PC-3 (cell line): ENCODE measurements at regions not wholly inside any gene's neighbourhood (a gene's known extent, or its start where the extent isn't known, plus 50 kb on each side); places are given as distances from the start of the nearest gene placed in this dataset.

Experiments
- EZH2 ChIP-seq: fragments of 300-600 bp; sonication (generic); IDR thresholded peaks from one replicate; pipeline ENCODE4 v1.6.1; 2017; ENCODE audit warnings: antibody characterized with exemption, mild to moderate bottlenecking, low read length; ENCODE audit not compliant: unreplicated experiment
- TF ChIP-seq, protein P1 (sequence below): fragments of 300-600 bp; sonication (generic); conservative IDR thresholded peaks from 2 replicates; pipeline ENCODE4 v1.5.1; 2017; ENCODE audit warnings: antibody characterized with exemption, low read depth, mild to moderate bottlenecking, low read length

DNA sequence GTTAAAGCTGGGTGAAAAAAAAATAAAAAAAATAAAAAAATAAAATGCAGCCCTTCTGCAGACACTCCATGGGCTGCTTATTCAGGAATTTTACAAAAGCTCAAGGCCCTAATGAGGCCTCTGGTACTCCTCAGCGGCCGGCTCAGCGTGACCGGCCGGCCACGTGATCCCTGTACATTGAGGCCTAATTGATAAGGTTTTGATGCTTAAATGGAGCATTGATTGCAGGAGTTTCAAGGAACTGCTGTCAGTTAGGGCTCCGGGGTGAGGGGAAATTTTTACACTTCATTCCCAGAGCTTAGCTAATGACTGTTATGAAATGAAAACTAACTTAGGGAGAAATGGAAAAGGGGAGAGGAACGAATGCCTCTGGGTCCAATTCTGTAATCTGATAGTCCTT lies 368.8 kb upstream of the KIRREL3 start:
- TF ChIP-seq, protein P1, sequence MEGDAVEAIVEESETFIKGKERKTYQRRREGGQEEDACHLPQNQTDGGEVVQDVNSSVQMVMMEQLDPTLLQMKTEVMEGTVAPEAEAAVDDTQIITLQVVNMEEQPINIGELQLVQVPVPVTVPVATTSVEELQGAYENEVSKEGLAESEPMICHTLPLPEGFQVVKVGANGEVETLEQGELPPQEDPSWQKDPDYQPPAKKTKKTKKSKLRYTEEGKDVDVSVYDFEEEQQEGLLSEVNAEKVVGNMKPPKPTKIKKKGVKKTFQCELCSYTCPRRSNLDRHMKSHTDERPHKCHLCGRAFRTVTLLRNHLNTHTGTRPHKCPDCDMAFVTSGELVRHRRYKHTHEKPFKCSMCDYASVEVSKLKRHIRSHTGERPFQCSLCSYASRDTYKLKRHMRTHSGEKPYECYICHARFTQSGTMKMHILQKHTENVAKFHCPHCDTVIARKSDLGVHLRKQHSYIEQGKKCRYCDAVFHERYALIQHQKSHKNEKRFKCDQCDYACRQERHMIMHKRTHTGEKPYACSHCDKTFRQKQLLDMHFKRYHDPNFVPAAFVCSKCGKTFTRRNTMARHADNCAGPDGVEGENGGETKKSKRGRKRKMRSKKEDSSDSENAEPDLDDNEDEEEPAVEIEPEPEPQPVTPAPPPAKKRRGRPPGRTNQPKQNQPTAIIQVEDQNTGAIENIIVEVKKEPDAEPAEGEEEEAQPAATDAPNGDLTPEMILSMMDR = no peak
- TF ChIP-seq EZH2 = no peak
